HCT116 (cell line): ENCODE measurements at regions not wholly inside any gene's neighbourhood (a gene's known extent, or its start where the extent isn't known, plus 50 kb on each side); places are given as distances from the start of the nearest gene placed in this dataset.

Experiments
- ATAC-seq: fragments of 200-7000 bp; cut with Tn5 transposase; 2 replicates; pipeline ENCODE4 v1.9.1; 2020; ENCODE audit warnings: mild to moderate bottlenecking, moderate library complexity
- BruUV-seq: library from RNA; stranded (reverse); fragments of 400-500 nt; replicated peaks from 2 replicates; lab custom pipeline; 2021; lab: Mats Ljungman, UMichigan
- CTCF ChIA-PET: fragments of 300-600 bp; sonication (Branson Sonifier 250); formaldehyde crosslinking; loops from one replicate; lab custom pipeline; 2021; ENCODE audit warnings: antibody characterized with exemption; lab: Charles Lee
- POLR2A ChIA-PET: fragments of 300-600, 350-600 bp; sonication (Branson Sonifier 250); formaldehyde crosslinking; loops from one replicate; lab custom pipeline; 2021; ENCODE audit warnings: antibody characterized with exemption; lab: Charles Lee
- RAD21 ChIA-PET, 2 experiments: fragments of 300-600 bp; sonication (Branson Sonifier 250); formaldehyde crosslinking; loops; one replicate each; lab custom pipeline; 2023; ENCODE audit warnings: low total read pairs in 2 of 2; ENCODE audit not compliant: uncharacterized antibody in 2 of 2, unreplicated experiment in 2 of 2, low non-redundant PET in 1 of 2; lab: Charles Lee
- DNase-seq: peaks from one replicate; pipeline ENCODE4 v3.0.0-alpha.2; 2010; ENCODE audit warnings: low read depth, low spot score
- H2AFZ ChIP-seq: fragments of 200-600 bp; shearing (Covaris generic), sonication (generic); 2 replicates; pipeline ENCODE4 v1.6.1; 2017; ENCODE audit warnings: low read depth, mixed run types, mixed read lengths, antibody characterized with exemption, low read length; ENCODE audit not compliant: poor library complexity, severe bottlenecking
- H3K27ac ChIP-seq: 2 replicates; pipeline ENCODE4 v1.5.1; 2012; ENCODE audit warnings: low read depth, low read length
- H3K27me3 ChIP-seq: fragments of 200-600 bp; sonication (generic); 2 replicates; pipeline ENCODE4 v1.6.1; 2016; ENCODE audit warnings: mixed run types, low read length, mixed read lengths; ENCODE audit not compliant: insufficient read depth
- H3K36me3 ChIP-seq, 2 experiments: fragments of 200-500 bp in 1 of 2; fragments of 200-600 bp in 1 of 2; sonication (Bioruptor generic) in 1 of 2; sonication (generic) in 1 of 2; 2 replicates each; pipeline versions ENCODE4 v1.5.1 to v1.6.1; 2014 to 2016; ENCODE audit warnings: low read length in 2 of 2, inconsistent platforms in 1 of 2, mixed read lengths in 1 of 2, mixed run types in 1 of 2; ENCODE audit not compliant: insufficient read depth in 2 of 2, control insufficient read depth in 1 of 2
- H3K4me1 ChIP-seq, 2 experiments: fragments of 200-600 bp in 1 of 2; sonication (generic) in 1 of 2; 2 replicates each; pipeline versions ENCODE4 v1.5.1 to v1.6.1; 2012 to 2017; ENCODE audit warnings: low read length in 2 of 2, inconsistent platforms in 1 of 2, mild to moderate bottlenecking in 1 of 2, mixed read lengths in 1 of 2, mixed run types in 1 of 2, moderate library complexity in 1 of 2; ENCODE audit not compliant: insufficient read depth in 2 of 2, control insufficient read depth in 1 of 2
- H3K4me2 ChIP-seq: fragments of 200-600 bp; sonication (generic); 2 replicates; pipeline ENCODE4 v1.6.1; 2017; ENCODE audit warnings: mixed run types, low read length, mixed read lengths
- H3K4me3 ChIP-seq, 2 experiments: fragments of 200-600 bp in 1 of 2; sonication (generic) in 1 of 2; replicated peaks in 1 of 2; 2 replicates each; pipeline ENCODE4 v1.5.1; 2011 to 2016; ENCODE audit warnings: low read length in 2 of 2, control low read depth in 1 of 2, low read depth in 1 of 2, mild to moderate bottlenecking in 1 of 2, mixed read lengths in 1 of 2, mixed run types in 1 of 2
- H3K79me2 ChIP-seq: fragments of 200-600 bp; sonication (generic); 2 replicates; pipeline ENCODE4 v1.6.1; 2017; ENCODE audit warnings: mild to moderate bottlenecking, mixed run types, low read length, moderate library complexity, mixed read lengths; ENCODE audit not compliant: insufficient read depth
- H3K9ac ChIP-seq: fragments of 200-600 bp; sonication (generic); 2 replicates; pipeline ENCODE4 v1.6.1; 2016; ENCODE audit warnings: low read length, mixed read lengths
- H3K9me2 ChIP-seq: fragments of 200-600 bp; sonication (generic), shearing (Covaris generic); 2 replicates; pipeline ENCODE4 v1.6.1; 2017; ENCODE audit warnings: mixed run types, mild to moderate bottlenecking, moderate library complexity; ENCODE audit not compliant: insufficient read depth
- H3K9me3 ChIP-seq, 2 experiments: fragments of 200-500 bp in 1 of 2; fragments of 200-600 bp in 1 of 2; sonication (Bioruptor generic) in 1 of 2; sonication (generic) in 1 of 2; 2 replicates each; pipeline ENCODE4 v1.6.1; 2014 to 2017; ENCODE audit warnings: low read length in 2 of 2, mixed read lengths in 2 of 2, inconsistent platforms in 1 of 2, low read depth in 1 of 2, mild to moderate bottlenecking in 1 of 2, mixed run types in 1 of 2, moderate library complexity in 1 of 2; ENCODE audit not compliant: control insufficient read depth in 1 of 2, insufficient read depth in 1 of 2
- H4K20me1 ChIP-seq: fragments of 200-600 bp; sonication (generic), shearing (Covaris generic); 2 replicates; pipeline ENCODE4 v1.6.1; 2017; ENCODE audit warnings: mixed run types, mild to moderate bottlenecking, moderate library complexity; ENCODE audit not compliant: insufficient read depth
- ELF1 ChIP-seq: IDR thresholded peaks from 2 replicates; pipeline ENCODE4 v1.6.1; 2012; ENCODE audit warnings: low read depth, borderline replicate concordance
- JUND ChIP-seq: IDR thresholded peaks from 2 replicates; pipeline ENCODE4 v1.6.1; 2012
- RAD21 ChIP-seq: IDR thresholded peaks from 2 replicates; pipeline ENCODE4 v1.6.1; 2012; ENCODE audit warnings: low read depth, mild to moderate bottlenecking
- SIN3A ChIP-seq: IDR thresholded peaks from 2 replicates; pipeline ENCODE4 v1.6.1; 2012; ENCODE audit warnings: low read depth
- SP1 ChIP-seq: IDR thresholded peaks from 2 replicates; pipeline ENCODE4 v1.6.1; 2012; ENCODE audit warnings: low read depth
- SRF ChIP-seq: IDR thresholded peaks from 2 replicates; pipeline ENCODE4 v1.6.1; 2012; ENCODE audit warnings: low read depth
- TCF7L2 ChIP-seq: IDR thresholded peaks from 2 replicates; pipeline ENCODE4 v1.7.0; 2011; ENCODE audit warnings: borderline replicate concordance, inconsistent platforms; ENCODE audit not compliant: insufficient read depth, insufficient read length; ENCODE audit errors: extremely low read depth
- ZFX ChIP-seq: fragments of 450-650 bp; IDR thresholded peaks from 2 replicates; pipeline ENCODE4 v1.6.1; 2017
- ZNF274 ChIP-seq: fragments of 200-500 bp; sonication (Bioruptor generic); IDR thresholded peaks from 2 replicates; pipeline ENCODE4 v1.6.1; 2014; ENCODE audit warnings: mild to moderate bottlenecking, low read depth, low read length, inconsistent platforms
- intact Hi-C: fragments of 100-400 bp; cut with micrococcal nuclease; formaldehyde crosslinking; loops from 2 replicates; pipeline ENCODE4 v1.10.0; 2022
- TF ChIP-seq, protein P1 (sequence below): IDR thresholded peaks from 2 replicates; pipeline ENCODE4 v1.6.1; 2012; ENCODE audit warnings: low read depth
- TF ChIP-seq, protein P2 (sequence below): IDR thresholded peaks from 2 replicates; pipeline ENCODE4 v1.6.1; 2012
- TF ChIP-seq, protein P3 (sequence below), 3 experiments: fragments of 200-600 bp in 1 of 3; sonication (generic) in 1 of 3; IDR thresholded peaks in 2 of 3; conservative IDR thresholded peaks in 1 of 3; 2 replicates each; pipeline ENCODE4 v1.5.1; 2012 to 2017; ENCODE audit warnings: low read depth in 2 of 3, low read length in 2 of 3, antibody characterized with exemption in 1 of 3, borderline replicate concordance in 1 of 3, control low read depth in 1 of 3, mild to moderate bottlenecking in 1 of 3, mixed read lengths in 1 of 3, mixed run types in 1 of 3, moderate library complexity in 1 of 3; ENCODE audit not compliant: insufficient read depth in 1 of 3

DNA sequence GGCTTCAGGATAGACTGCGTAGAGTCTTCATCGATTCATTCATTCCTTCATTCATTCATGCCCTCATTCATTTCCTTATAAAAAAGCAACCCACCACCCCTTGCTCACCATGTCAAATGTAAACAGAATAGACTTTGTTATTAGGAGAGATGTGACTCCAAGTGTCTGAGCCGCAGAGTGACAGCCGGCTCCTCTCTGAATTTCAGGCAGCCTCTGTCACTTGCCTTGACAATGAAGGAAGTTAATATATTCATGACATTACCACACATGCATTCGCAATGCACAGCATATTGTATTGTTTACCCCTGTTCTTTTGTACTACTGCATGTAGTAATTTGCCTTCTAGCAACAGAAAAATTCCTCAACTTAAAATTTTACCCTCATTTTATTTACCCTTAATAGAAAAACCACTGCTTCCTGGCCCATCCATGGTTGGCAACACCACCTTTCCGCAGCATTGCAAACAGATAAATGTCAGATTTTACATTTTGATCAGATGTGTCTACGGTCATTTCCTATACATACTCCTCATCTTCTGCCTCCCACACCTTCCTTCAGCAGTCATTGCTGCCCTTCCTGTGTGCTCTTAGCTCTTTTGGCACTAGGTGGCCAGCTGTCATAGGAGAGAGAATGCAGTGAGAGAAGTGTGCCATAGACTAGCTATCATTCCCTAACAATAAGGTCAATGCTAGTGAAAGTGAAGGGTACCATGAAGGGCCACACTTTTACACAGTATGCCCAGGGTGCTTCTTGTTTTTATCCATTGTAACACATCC, 1090.8 kb downstream of the BCL11A start (continued):
- TF ChIP-seq, protein P1, sequence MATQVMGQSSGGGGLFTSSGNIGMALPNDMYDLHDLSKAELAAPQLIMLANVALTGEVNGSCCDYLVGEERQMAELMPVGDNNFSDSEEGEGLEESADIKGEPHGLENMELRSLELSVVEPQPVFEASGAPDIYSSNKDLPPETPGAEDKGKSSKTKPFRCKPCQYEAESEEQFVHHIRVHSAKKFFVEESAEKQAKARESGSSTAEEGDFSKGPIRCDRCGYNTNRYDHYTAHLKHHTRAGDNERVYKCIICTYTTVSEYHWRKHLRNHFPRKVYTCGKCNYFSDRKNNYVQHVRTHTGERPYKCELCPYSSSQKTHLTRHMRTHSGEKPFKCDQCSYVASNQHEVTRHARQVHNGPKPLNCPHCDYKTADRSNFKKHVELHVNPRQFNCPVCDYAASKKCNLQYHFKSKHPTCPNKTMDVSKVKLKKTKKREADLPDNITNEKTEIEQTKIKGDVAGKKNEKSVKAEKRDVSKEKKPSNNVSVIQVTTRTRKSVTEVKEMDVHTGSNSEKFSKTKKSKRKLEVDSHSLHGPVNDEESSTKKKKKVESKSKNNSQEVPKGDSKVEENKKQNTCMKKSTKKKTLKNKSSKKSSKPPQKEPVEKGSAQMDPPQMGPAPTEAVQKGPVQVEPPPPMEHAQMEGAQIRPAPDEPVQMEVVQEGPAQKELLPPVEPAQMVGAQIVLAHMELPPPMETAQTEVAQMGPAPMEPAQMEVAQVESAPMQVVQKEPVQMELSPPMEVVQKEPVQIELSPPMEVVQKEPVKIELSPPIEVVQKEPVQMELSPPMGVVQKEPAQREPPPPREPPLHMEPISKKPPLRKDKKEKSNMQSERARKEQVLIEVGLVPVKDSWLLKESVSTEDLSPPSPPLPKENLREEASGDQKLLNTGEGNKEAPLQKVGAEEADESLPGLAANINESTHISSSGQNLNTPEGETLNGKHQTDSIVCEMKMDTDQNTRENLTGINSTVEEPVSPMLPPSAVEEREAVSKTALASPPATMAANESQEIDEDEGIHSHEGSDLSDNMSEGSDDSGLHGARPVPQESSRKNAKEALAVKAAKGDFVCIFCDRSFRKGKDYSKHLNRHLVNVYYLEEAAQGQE = no peak
- TF ChIP-seq SIN3A (no peak), SP1 (no peak)

DNA sequence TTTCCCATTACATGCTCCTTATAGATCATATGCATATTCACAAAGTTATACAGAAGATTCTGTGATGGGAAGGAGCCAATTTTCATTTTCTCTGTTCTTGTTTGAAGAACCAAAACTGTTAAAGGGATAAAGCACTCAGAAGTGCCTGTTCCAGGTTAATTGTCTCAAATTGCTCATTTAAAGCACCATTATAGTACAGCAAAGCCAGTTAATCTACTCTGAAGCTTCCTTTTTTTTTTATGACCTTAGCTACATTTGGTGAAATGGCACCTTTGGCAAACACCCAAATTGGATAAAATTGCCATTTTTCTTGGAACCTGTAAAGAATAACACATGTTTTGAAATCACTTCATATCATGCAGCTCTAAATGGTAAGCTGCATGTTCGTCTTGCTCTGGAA, 1092.3 kb downstream of the BCL11A start:
- Histone ChIP-seq H3K27me3 (no peaks in the 10 kb centered on the region), H3K36me3 (no peaks in the 10 kb centered on the region), H3K4me3 (no peak overlapping the region), H3K9me2 (no peaks in the 10 kb centered on the region), H3K4me1 (no peaks in the 10 kb centered on the region), H4K20me1 (no peaks in the 10 kb centered on the region), H3K9ac (no peak overlapping the region), H2AFZ (no peak overlapping the region), H3K27ac (no peak overlapping the region), H3K79me2 (no peaks in the 10 kb centered on the region), H3K4me2 (no peak overlapping the region), H3K9me3 (peaks cover 0 to 14% of the 10 kb centered on the region in 2 experiments; a peak in 2 of 4 replicates)
- DNase-seq = no peak
- ATAC-seq = no peak
- intact Hi-C loops = no loop called here
- RAD21 ChIA-PET = no interaction called here
- CTCF ChIA-PET = no interaction called here
- no TSS peak for BruUV-seq
- POLR2A ChIA-PET = no interaction called here
- TF ChIP-seq SIN3A = no peak
- TF ChIP-seq ELF1 = no peak
- TF ChIP-seq ZFX = no peak
- TF ChIP-seq, protein P1 = no peak
- TF ChIP-seq ZNF274 = no peak
- TF ChIP-seq JUND = no peak
- TF ChIP-seq, protein P2, sequence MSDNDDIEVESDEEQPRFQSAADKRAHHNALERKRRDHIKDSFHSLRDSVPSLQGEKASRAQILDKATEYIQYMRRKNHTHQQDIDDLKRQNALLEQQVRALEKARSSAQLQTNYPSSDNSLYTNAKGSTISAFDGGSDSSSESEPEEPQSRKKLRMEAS = no peak
- TF ChIP-seq, protein P3, sequence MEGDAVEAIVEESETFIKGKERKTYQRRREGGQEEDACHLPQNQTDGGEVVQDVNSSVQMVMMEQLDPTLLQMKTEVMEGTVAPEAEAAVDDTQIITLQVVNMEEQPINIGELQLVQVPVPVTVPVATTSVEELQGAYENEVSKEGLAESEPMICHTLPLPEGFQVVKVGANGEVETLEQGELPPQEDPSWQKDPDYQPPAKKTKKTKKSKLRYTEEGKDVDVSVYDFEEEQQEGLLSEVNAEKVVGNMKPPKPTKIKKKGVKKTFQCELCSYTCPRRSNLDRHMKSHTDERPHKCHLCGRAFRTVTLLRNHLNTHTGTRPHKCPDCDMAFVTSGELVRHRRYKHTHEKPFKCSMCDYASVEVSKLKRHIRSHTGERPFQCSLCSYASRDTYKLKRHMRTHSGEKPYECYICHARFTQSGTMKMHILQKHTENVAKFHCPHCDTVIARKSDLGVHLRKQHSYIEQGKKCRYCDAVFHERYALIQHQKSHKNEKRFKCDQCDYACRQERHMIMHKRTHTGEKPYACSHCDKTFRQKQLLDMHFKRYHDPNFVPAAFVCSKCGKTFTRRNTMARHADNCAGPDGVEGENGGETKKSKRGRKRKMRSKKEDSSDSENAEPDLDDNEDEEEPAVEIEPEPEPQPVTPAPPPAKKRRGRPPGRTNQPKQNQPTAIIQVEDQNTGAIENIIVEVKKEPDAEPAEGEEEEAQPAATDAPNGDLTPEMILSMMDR (IDR thresholded peaks at IDR 0.05 in 2 of 3, conservative IDR thresholded peaks at IDR 0.05 in 1 of 3; ENCODE audit: borderline replicate concordance in 1 of 3, insufficient read depth in 1 of 3, low read depth in 2 of 3, low read length in 2 of 3) = no peak
- TF ChIP-seq TCF7L2 = no peak
- no peak for TF ChIP-seq SRF
- TF ChIP-seq RAD21 = no peak
